ENCODE measurements at regions not wholly inside any gene's neighbourhood (a gene's known extent, or its start where the extent isn't known, plus 50 kb on each side); places are given as distances from the start of the nearest gene placed in this dataset.

GRCh38 chrX:39497702-39498265 lies 600.0 kb downstream of the BCOR start:
- no peak for DNase-seq (ENCODE audit: low read depth, low spot score)

DNA sequence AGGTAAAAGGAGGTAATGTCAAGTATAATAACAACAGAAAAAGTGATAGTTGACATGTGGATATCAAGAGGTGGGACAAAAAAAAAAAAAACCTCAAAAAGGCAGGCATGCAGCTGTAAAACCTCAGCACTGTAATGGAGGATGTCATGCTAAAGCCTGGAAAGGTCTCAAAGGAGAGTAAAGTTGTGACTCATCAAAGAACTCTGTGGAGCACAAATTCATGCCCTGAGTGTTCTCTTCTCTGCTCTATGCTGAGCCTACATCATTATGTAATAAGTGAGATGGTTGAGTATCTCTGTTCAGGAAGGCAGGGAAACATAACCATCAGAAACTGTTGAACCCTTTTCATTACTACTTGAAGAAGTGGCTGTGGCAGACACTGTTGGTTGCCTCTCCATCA lies 597.8 kb downstream of the BCOR start:
- no peak for DNase-seq (ENCODE audit: low read depth, low spot score)

- DNase-seq (ENCODE audit: low read depth, low spot score), result no peak
Observed at GRCh38 chrX:39501822-39502221, 595.9 kb downstream of the BCOR start.

DNA sequence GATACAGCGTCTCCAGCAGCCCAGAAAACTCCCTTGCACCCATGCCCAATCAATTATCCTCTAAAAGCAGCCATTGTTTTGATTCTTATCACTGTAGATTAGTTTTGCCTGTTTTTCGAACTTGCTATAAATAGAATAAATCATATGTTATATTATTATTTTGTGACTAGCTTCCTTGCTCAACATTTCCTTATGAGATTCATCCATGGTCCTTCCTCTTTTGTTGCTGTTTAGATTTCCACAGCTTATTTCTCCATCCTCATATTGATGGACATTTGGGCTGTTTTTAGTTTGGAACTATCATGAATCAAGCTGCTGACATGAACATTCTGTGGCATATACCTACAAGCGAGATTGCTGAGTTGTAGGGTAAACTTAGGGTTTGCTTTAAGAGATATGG lies 595.3 kb downstream of the BCOR start:
- DNase-seq (ENCODE audit: low read depth, low spot score), result no peak

DNA sequence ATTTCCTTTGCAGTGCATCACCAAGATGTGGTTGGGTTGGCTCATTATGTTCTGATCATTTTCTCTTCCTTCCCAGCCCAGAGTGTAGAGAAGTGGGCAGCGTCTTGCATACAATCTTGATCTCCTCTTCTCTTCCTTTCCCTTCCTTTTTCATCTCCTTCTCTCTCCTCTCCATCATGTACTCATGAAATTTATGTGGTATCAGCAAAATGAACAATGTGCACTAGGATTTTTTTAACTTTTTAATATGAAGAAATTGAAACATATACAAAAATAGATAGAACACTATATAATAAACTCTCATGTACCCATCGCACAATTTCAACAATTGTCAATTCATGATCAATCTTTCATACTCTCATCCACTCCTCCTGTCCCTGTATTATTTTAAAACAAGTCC lies 593.5 kb downstream of the BCOR start:
- no peak for DNase-seq (ENCODE audit: low read depth, low spot score)

GRCh38 chrX:39504850-39505259 lies 592.9 kb downstream of the BCOR start:
- DNase-seq (ENCODE audit: low read depth, low spot score), result no peak

- no peak for DNase-seq (ENCODE audit: low read depth, low spot score)
Observed at GRCh38 chrX:39506131-39506530, 591.6 kb downstream of the BCOR start.

DNA sequence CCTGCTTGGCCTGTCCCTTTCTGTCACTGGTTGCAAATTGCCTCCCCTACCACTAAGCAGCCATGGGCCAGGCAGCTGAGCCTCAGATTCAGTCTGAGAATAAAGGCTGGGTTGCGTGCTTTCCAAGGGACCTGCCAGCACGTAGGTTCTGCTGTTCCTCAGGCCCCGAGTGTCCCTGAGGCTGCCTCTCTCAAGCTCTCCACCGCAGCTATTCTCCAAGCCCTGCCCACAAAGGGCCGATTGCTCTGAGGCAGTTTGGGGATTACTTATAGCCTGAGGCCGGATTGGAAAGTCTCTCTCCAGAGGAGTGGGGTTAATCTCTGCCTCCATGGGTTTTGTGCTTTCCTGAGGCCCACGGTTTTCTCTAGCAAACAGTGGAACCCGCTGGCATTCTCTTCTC lies 590.7 kb downstream of the BCOR start:
- no peak for DNase-seq (ENCODE audit: low read depth, low spot score)

GRCh38 chrX:39507617-39508299 lies 590.0 kb downstream of the BCOR start:
- no peak for DNase-seq (ENCODE audit: low read depth, low spot score)

DNA sequence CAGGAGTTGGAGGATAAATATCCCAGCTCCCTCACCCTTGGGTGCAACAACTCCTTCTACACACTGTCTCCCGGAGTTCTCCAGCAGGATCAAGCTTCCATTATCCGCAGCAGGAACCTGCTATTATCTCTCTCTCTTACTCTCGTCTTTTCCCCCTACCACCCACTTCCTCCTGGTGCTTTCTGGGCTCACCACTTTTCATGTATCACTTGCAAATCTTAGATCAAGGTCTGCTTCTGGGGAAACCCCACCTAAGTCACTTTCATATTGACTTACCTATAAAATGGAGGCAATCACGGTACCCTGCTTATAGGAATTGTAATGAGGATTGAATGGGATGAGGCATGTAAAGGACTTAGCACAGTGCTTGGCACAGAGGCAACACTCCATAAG lies 589.5 kb downstream of the BCOR start:
- DNase-seq (ENCODE audit: low read depth, low spot score), result no peak

- DNase-seq (ENCODE audit: low read depth, low spot score), result no peak
Observed at GRCh38 chrX:39509157-39509556, 588.6 kb downstream of the BCOR start.

DNA sequence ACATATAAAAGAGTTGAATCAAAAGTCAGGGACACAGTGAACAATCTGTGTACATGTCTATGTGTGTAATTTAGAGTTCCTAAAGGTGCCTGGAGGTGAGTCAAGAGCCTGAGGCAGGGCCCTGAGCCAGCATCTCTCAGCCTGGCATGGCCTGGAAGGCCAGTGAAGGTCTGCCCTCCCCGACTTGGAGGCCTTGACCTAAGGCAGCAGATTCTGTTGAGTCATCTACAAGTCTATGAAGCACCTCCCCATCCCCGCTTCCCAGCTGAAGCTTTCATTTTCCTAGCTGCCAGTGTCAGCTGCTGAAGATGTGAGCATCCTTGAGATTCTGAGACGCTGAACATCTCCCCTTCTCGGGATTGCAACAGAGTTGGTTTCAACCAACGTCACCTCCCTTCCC lies 583.9 kb downstream of the BCOR start:
- no peak for DNase-seq (ENCODE audit: low read depth, low spot score)

- no peak for DNase-seq (ENCODE audit: low read depth, low spot score)
Observed at GRCh38 chrX:39514801-39515200, 583.0 kb downstream of the BCOR start.

DNA sequence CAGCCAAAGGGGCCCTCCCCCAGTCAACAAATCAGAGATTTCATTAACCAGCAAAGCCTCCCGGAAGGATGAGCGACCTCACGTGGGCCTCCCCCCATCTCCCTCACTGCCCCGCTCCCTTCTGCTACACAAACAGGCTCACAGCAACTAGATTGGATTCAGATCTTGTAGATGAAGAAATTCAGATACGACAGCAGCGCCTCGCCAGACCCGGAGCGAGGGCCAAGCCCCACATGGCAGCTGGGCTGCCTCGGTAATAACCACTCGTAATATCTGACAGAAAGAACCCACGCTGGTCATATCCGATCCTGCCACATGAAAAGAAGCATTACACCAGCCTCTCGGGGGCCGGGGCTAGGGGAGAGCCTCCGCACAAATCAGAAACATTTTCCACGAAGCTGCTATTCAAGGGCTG lies 581.3 kb downstream of the BCOR start:
- DNase-seq (ENCODE audit: low read depth, low spot score), result no peak

GRCh38 chrX:39518476-39519029 lies 579.2 kb downstream of the BCOR start:
- DNase-seq (ENCODE audit: low read depth, low spot score), result no peak

- DNase-seq (ENCODE audit: low read depth, low spot score), result no peak
Observed at GRCh38 chrX:39519030-39519488, 578.7 kb downstream of the BCOR start.

- DNase-seq (ENCODE audit: low read depth, low spot score), result no peak
Observed at GRCh38 chrX:39519566-39520301, 578.0 kb downstream of the BCOR start.

DNA sequence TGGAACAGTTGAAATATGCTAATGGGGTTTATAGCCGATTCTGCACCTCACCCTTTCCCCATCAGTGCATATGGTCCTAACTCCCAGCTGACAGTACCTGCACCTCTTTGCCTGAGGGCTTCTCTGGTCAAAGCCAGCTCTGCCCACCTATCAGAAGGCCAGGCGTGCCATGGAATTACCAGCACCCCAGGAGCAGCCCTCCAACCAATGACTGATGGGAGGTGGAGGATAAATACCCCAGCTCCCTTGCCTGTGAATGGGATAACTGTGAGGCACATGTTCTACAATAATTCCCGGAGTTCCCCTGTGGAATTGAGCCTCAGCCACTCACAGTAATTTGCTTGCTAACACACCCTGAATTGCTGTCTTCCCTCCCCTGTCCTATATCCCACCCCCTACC lies 572.0 kb downstream of the BCOR start:
- no peak for DNase-seq (ENCODE audit: low read depth, low spot score)

DNA sequence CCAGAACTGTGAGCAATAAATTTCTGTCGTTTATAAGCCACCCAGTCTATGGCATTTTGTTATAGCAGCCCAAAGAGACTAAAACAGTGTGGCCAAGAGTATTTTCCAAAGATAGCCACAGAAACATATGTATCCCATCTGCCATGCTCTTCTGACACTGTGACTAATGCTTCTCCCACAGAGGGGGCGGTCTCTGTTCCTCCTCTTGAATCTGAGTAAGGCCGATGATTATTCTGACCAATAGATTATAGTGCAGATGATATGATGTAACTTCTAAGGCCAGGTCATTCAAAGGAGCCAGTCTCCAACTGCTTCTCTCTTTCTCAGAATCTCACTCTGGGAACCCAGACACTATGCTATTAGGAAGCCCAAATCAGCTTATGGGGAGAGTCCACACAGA lies 570.7 kb downstream of the BCOR start:
- no peak for DNase-seq (ENCODE audit: low read depth, low spot score)

DNA sequence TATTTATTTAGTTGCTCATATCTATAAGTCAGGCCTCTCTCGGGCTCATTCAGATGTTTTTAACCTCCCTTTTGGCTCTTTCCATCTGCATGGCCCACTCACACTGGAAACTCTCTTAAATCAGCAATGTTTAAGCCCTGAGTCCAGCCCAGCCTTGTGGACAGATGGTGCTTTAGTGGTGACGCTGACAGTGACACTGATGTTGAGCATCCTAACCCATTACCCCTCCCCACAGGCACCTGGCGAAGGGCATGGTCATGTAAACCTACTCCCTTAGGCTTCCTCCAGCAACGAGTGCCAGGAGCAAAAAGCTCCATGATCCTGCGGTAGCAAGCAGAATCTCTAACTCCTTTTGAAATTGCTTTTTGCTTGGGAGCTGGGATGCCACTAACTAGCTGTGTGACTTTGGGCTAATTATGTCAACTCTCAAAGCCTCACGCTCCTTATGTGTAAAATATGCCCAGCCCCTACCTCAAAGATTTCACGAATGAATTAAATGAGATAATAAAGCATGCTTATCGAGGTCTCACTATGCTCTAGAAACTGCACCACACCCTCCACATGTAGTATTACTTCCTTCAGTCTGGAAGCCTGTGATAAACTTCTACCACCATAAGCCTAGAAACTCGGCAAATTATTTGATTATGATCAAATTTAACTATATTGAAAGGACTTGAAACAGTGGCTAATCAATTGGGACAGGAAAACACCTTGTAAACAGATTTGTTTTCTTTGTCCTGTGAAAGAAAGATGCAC lies 569.4 kb downstream of the BCOR start:
- no peak for DNase-seq (ENCODE audit: low read depth, low spot score)

GRCh38 chrX:39532761-39533160 lies 565.0 kb downstream of the BCOR start:
- DNase-seq (ENCODE audit: low read depth, low spot score), result no peak

DNA sequence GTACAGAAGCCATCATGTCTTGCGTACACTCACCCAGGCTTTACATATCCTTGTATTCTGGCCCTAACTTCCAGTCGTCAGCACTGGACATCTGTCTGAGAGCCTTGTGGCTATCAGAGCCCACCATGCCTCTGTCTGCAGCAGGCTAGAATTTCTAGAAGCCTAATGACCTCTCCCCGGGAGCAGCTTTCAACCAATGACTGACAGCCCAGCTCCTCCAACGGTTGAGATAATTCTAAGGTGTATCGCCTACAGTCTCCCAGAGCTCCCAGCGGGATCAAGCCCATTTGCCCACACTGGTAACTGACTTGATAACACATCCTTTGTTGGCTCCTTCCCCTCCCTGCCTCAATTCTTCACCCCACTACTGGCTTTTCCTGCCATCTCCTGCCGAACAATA lies 562.8 kb downstream of the BCOR start:
- no peak for DNase-seq (ENCODE audit: low read depth, low spot score)

All from brain pericyte (primary cell).